Epithelial cell of prostate (primary cell): ENCODE measurements at regions not wholly inside any gene's neighbourhood (a gene's known extent, or its start where the extent isn't known, plus 50 kb on each side); places are given as distances from the start of the nearest gene placed in this dataset.
A peak's percentile ranks its signal among the peaks of the same experiment; 100 is the strongest.
"Not testable (repeated sequence)": the region's sequence is repeated elsewhere in the genome, so short reads cannot be mapped to it uniquely, and the experiment has no call there.

Experiments used
- DNase-seq: peaks from one replicate; pipeline ENCODE4 v3.0.0-alpha.2; 2011; ENCODE audit warnings: low read depth, low spot score
- H3K27ac ChIP-seq: fragments of 450-650 bp; 2 replicates; pipeline ENCODE4 v1.5.1; 2017; ENCODE audit warnings: mild to moderate bottlenecking

DNA sequence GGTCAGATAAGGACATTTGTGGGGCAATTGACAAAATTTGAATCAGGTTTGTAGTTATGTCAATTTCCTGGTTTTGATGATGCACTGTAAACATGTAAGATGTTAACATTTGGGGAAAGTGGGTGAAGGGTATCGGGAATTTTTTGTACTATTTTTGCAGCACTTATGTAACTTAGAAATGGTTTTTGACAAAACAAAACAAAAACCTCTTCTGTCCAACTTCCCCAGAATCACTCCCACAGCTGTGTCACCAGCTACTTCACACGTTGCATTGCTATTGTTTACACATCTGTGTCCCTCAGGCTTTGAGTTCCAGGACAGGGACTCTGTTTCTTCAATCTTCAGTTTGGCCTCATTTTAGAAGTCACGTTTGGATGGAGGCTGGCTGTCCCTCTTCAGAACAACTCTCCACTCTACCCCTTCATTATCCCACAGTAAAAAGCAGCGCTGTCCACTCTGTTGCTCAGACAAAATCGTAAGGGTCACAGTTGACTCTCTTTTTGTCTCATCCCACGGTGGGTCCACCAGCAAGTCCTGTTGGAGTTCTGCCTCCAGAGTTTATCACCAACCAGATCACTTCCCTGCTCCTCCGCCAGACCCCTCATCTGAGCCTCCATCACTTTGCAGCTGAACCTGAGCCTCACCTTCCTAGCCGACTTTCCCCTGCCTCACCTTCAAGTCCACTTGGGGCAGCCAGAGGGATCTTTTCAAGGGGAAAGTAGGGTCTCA is 63.2 kb downstream of the NENF start:
- no peak overlapping the region for H3K27ac ChIP-seq
- DNase-seq, result no peak

DNA sequence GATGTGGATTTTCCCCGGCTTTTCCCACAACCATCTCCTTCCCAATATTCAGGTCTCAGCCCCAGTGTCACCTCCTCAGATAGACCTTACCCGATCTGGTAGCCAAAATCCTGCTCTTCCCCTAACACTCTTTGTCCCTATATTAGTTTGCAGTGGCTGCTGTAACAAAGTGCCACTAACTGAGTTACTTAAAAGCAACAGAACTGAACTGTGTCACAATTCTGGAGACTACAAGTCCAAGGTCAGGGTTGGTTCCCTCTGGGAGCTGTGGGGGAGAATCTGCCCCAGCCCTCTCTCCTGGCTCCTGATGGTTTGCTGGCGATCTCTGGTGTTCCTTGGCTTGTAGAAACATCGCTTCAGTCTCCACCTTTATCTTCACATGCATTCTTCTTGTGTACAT is 64.0 kb downstream of the NENF start:
- no peak for DNase-seq
- no peak overlapping the region for H3K27ac ChIP-seq

DNA sequence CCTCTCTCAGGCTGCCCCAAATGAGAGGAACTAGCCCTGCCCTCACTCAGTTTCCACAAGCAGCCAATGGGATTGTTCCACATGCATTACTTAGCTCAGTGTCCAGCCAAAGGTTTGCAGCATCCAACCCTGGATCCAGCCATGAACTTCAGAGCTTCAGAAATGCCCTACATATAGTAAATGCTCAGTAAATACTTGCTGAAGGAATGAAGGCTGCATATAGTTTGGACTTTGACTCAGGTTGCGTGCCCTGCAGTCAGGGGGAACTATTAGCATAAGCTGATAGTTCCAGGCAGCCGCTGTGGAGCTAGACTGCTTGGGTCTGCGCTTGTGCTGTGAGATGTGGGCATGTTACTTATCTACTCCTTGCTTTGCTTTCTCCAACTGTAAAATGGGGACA is 64.8 kb downstream of the NENF start:
- DNase-seq, result no peak
- H3K27ac ChIP-seq, result no peak overlapping the region

DNA sequence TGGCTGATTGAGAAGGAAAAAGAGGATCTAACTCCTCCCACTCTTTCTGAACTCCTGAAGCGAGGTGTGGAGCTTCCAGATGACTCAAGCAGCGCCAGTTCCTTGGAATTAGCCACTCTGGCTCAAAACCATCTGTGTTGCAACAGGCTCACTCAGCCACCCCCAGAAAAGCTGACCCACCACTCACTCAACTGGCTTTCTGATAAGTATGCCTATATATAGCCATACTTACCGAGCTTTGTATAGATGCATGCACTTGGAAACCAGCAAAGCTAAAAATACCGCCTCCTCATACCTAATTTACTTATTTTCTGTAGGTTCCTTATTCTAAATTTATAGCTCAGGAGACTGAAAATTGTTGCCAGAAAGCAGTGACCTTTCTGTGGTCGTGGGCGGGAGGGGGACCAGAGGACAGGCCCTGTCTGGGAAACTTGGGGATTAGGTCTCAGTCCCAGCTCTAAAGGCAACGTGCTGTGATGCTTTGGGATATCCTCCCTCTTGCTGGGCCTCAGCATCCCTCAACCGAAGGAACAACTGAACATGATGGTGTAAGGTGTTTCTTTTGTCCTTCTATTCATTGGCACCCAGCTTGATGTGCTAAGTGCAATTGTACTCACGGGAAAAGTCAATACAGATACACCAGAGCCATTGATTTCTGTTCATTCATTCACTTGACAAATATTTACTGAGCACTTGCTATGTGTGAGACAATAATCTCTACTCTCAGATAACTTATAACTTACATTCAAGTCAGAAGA is 65.7 kb downstream of the NENF start:
- DNase-seq, result peak; percentile 59
- no peak overlapping the region for H3K27ac ChIP-seq

DNA sequence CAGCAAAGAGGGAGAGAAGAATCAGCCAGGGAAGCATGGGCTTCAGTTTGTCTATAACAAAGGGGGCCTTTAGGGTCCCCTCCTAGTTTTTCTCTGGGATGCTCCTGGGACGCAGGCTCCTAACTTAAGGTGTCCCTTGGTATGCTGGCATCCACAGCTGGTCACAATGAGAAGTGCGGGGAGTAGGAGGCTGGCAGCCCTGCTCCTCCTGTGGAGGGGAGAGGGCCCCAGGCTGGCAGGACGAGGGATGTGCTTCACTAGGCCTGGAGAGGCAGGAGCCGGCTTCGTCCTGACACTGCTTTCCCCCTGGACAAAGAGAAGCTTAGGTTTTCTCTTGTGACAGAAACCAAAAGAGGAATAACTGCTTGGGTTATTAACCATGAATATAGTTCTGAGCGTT is 67.6 kb downstream of the NENF start:
- H3K27ac ChIP-seq, result no peak overlapping the region
- no peak for DNase-seq

DNA sequence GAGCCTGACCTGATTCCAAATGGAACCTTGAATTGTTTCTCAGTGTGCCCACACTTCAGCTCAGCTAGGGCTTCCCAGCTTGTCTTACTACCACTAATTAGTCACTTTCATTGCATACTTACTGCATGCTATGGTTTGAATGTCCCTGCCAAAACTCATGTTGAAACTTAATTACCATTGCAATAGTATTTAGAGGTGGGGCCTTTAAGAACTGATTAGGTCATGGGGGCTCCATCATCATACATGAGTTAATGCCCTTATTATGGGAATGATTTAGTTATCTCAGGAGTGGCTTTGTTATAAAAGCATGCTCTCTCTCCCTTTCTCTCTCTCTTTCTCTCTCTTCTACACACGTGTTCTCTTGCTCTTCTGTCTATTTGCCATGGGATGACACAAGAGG is 68.3 kb downstream of the NENF start:
- H3K27ac ChIP-seq, result no peak overlapping the region
- peak; percentile 73 for DNase-seq

DNA sequence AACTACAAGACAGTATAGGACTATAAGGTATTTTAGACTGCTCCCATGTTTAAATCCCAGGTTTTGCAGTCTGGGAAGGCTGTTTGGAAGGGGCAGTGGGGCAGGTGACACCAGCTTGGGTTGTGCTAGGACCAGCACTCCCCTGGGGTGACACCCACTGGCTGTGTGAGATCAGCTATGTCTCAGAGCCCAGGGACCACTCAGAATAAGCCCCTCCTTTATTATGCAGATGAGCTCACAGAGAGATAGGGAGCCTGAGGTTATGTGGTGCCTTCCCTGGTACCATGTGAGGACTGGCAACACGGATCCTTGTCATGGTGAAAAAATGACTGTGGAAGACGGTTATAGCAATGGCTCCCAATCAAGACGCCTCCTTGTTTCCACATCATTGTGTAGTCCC is 71.0 kb downstream of the NENF start:
- H3K27ac ChIP-seq, result no peak overlapping the region
- no peak for DNase-seq

DNA sequence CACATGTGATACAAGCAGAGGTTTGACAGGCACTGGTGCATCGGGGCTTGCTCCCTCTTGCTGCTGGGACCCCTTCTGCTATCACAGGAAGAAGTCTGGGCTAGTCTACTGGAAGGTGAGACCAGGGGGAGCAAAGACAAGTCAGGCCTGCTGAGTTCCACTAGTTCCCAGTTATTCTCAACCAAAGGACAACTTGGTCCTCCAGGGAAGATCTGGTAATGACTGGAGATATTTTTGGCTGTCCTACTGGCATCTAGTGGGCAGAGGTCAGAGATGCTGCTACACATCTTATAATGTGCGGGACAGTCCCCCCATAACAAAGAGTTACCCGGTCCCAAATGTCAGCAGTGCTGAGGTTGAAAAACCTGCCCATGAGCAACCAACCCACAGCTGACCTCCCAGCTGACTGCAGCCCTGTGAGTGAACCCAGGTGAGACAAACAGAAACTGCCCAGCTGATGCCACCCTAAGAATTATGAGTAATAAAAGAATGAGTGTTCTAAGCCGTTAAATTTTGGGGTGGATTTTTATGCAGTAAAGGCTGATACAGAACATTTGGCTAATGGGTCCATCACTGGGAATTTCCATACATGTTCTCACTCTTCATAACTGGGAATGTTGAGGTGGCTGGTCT is 71.6 kb downstream of the NENF start:
- no peak overlapping the region for H3K27ac ChIP-seq
- DNase-seq, result peak; percentile 45

DNA sequence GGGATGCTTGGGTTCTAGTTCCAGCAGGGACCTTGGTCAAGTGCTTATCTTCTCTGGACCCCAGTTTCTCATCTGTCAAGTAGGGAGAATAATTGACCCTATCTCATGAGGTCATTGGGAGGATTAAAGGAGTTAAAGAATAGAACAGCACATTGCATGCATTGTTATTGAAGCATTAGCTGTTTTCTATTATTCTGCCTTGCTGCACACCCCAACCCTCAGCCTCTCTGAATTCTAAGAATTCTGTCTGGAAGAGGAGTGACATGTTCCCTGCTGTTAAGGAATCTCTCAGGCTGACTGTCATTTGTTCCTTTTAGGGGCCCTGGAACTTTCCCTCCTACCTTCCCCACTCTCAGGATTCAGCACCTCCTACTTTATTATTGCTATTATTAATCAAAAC is 73.9 kb downstream of the NENF start:
- no peak overlapping the region for H3K27ac ChIP-seq
- DNase-seq, result no peak

DNA sequence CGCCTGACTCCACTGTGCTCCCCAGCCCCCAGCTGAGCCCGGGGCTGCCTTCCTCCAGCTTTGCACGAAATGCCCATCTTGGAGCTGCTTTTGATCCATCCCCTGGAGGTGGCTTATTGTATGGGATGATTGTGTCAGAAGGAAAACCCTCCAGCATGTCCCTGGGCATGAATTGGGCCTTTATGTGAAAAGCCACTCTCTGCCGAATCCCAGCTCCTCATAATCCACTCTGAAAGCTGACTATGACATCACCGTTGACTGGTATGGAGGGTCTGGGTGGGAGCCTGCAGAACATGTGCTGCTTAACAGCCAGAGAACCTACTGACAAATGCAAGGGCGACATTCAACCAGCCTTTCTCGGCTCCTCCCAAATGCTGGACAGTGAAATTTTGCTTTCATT is 74.6 kb downstream of the NENF start:
- H3K27ac ChIP-seq, result no peak overlapping the region

DNA sequence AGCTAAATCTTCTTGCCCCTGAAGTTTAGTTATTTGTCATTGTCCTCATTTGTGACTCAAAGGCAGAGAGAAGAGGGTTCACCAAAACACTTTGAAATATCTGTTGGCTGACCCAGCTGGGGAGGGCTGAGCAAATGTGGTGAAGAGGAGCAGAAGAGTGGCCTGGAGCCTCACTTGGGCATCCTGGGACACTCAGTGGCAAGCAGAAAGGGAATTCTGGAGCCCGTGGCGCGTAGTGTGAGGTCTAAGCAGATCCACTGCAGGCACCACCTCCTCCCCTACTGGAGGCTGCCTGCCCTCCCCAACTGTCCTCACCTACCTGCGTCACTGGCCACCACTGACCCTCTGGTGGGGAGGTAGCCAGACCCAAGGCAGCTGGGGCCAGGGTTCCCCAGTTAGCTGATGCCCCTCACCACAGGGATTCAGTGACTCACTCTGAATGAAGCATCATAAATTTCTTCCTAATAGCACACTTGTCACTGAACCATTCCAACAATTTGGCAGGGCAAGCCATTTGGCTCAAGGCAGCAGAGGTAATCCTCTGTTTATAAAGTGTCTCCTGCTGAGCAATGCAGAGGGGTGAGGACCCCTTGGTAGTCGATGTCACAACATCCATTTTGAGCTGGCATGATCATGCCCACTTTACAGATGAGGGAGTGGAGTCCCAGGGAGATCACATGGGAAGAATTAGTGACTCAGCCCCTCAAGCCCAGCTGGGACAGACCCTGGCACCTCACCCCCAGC is 80.3 kb downstream of the NENF start:
- no peak for DNase-seq
- H3K27ac ChIP-seq, result no peak overlapping the region

More for the DNA sequence above, 74.6 kb downstream of the NENF start:
- DNase-seq, result no peak

DNA sequence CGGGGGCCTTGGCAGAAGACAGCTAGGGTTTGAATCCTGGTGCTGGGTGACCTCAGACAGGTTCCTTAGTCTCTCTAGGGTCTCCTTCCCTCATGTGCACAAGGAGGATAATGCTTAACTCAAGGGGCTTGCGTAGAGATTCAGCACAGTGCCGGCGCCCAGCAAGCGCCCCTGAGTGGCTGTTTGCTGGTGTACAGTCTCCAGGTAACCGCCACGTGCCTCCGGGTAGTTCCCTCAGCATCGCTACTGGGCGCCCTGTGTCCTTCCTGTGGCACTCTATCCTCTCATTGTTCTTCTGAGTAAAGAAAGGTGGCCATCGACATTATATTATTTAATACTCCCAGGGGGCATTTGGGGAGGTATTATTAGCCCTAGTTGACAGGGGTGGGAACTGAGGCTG is 80.9 kb downstream of the NENF start:
- H3K27ac ChIP-seq, result no peak overlapping the region
- DNase-seq, result no peak

DNA sequence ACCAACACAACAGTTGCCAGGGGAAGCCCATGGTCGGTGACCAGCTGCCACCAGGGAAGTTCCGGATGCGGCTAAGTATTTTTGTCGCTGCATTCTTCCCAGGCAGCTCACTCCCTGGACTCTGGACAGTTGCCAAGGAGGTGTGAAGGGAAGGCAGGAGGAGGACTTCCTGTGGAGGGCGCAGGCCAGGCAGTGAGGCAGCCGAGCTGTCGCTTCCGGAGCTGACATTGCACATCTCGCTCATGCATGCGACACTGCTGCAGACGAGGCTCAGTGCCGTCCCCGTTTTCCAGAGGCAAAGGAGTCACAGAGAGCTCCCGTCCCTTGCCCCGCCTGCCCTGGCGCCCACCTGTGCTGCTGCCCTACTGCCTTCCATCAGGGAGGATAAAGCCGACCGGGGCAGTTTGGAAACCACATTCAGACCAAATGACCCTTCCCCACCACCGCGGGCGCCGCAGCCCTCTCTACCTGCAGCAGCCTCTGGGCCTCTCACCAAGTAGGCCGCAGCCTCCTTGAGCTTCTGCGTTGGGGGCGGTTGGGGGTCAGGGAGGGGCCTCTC is 81.4 kb downstream of the NENF start:
- H3K27ac ChIP-seq, result no peak overlapping the region
- no peak for DNase-seq

DNA sequence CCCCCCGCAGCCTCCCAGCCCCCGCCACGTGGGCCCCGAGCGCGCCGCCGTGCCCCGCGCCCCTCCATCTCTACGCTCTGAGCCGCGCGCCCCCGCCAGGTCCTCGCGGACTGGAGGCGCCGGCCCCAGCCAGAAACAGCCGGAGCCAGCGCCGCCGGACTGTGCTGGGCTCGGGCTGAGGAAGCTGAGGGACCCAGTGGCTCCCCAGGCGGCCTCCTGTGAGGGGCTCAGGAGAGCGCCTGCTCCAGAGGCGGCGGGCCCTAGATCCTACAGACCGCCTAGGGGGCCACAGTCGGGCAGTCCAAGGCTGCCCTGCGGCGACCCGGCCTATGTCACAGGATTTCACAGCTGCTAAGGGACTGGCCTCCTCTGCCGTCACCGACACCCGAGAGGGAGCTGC is 82.1 kb downstream of the NENF start:
- no peak for DNase-seq
- no peak overlapping the region for H3K27ac ChIP-seq

DNA sequence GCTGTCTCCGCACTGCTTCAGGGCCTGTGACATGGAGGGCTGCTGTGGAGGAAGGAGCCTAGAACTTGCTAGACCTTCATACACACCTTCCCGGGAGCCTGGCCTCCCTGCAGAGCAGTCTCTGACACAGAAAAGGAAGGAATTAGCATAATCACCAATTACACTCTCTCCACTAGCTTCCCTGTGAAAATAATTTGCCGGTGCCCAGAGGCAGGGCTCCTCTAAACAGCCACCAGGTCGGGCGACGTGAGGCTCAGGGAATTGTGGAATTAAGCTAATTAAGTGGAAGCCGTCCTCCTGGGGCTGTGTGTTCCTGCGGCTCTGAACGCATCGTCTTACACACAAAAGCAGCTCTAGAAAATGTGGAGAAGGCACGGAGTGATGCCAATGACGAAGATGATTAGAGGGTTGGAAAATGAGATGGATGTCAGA is 82.6 kb downstream of the NENF start:
- DNase-seq, result no peak
- no peak overlapping the region for H3K27ac ChIP-seq

DNA sequence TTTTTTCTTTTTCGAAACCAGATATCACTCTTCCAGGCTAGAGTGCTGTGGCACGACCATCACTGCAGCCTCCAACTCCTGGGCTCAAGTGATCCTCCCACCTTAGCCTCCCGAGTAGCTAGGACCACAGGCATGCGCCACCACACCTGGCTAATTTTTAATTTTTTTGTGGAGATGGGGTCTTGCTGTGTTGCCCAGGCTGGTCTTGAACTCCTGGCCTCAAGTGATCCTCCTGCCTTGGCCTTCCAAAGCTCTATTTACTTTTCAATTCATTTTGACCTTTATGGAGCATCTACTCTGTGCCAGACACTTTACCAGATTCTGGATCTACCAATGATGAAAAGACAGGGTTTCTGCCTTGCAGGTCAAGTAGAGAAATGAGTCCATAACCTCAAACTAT is 83.3 kb downstream of the NENF start:
- DNase-seq, H3K27ac ChIP-seq: not testable (repeated sequence)

DNA sequence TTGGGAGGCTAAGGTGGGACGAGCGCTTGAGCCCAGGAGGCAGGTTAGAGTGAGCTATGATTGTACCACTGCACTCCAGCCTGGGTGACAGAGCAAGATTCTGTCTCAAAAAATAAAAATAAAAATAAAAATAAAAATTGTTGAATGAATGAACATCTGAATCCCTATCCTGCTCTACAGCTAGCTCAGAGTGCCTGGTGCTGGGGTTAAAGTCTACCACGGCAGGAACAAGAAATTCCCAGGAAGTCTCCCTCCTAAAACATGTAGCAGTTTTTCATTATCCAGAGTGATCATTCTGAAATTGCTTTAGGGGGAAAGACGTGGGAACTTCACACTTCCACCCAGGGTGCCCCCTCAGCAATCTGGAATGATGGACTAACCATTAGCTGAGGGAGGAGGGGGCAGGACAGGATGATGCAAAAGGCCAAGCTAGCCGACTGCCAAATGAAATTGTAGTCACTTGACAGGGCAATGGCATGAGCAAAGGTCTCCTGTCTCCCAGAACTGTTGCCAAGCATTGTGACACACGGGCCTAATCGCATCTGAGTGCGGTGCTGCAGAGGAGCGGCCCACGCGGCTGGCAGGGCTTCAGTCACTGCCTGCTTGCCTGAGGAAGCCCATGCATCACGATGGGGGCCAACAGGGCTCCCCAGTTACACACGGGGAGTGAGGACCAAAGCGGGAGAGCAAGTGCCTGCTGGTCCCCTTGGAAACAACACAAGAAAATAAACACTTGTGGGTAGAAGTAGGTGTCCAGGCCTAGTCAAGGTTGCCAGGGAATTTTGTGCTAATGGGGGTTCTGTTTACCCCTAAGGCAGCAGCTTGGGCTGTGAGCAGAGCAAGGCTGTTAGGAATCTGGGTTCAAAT is 85.7 kb downstream of the NENF start:
- DNase-seq, result no peak
- no peak overlapping the region for H3K27ac ChIP-seq

DNA sequence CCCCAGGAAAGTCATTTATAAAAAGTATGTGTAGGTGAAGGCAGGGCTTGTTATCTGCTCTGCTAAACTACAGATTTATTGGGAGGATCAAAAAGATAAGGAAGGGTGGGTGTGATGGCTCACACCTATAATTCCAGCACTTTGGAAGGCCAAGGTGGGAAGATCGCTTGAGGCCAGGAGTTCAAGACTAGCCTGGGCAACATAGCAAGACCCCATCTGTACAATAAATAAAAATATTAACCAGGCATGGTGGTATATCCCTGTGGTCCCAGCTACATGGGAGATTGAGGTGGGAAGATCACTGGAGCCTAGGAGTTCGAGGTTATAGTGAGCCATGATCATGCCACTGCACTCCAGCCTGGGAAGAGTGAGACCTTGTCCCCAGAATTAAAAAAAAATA is 86.4 kb downstream of the NENF start:
- no peak for DNase-seq
- no peak overlapping the region for H3K27ac ChIP-seq

DNA sequence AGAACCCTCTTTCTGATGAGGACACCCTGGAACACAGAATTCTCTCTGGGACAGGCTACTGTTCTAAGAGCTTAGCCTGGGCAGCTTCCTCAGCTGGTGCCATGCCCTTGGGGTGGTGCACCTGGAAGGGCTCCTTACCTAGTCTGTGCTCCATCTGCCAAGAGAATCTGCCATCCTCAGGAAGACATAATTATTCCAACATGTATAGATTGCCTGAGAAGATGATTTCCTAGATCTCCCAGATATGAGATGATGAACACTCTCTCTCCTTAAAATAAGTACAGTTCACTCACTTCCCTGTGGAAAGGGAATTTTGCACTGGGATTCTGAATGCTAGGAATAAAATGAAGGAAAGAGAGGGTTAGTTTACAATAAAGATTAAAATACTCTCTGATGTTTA is 87.6 kb downstream of the NENF start:
- no peak overlapping the region for H3K27ac ChIP-seq

DNA sequence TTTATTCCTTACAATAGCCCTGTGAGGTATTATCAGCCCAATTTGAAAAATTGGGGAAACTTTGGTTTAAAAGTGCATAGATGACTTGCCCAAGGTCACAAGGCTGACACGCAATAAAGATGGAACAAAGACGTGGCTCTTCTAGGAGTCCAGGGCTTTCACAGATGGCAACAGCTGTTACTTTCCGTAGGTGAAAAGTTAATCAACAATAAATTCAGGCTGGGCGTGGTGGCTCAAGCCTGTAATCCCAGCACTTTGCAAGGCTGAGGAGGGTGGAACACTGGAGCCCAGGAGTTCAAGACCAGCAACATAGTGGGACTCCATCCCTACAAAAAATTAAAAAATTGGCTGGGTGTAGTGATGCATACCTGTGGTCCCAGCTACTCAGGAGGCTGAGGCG is 87.8 kb upstream of the ATF3 start:
- H3K27ac ChIP-seq, result no peak overlapping the region
- no peak for DNase-seq

More for the DNA sequence above, 87.6 kb downstream of the NENF start:
- no peak for DNase-seq
